GM12878 (cell line): ENCODE measurements at regions not wholly inside any gene's neighbourhood (a gene's known extent, or its start where the extent isn't known, plus 50 kb on each side); places are given as distances from the start of the nearest gene placed in this dataset.

Experiments used
- ATAC-seq: fragments of 200-7000 bp; cut with Tn5 transposase; 3 replicates; pipeline ENCODE4 v1.9.1; 2020; ENCODE audit warnings: mild to moderate bottlenecking, moderate library complexity
- BruUV-seq: library from RNA; stranded (reverse); fragments of 400-500 nt; replicated peaks from 2 replicates; lab custom pipeline; 2021; lab: Mats Ljungman, UMichigan
- CTCF ChIA-PET: fragments of 300-600 bp; sonication (Branson Sonifier 250); formaldehyde crosslinking; extraction: SDS; loops from one replicate; lab custom pipeline; 2021; ENCODE audit warnings: inconsistent platforms; lab: Yijun Ruan, JAX
- POLR2A ChIA-PET: fragments of 350-600 bp; formaldehyde crosslinking; extraction: SDS; loops from one replicate; lab custom pipeline; 2021; ENCODE audit warnings: inconsistent platforms; lab: Charles Lee
- RAD21 ChIA-PET: fragments of 300-600 bp; sonication (Branson Sonifier 250); formaldehyde crosslinking; loops from one replicate; lab custom pipeline; 2023; ENCODE audit warnings: antibody characterized with exemption; ENCODE audit not compliant: unreplicated experiment; lab: Charles Lee
- SMC1A ChIA-PET: fragments of 300-600 bp; sonication (Branson Sonifier 250); formaldehyde crosslinking; loops from one replicate; lab custom pipeline; 2023; ENCODE audit not compliant: unreplicated experiment, uncharacterized antibody; lab: Charles Lee
- DNase-seq: peaks from one replicate; pipeline ENCODE4 v3.0.0-alpha.2; 2011; ENCODE audit warnings: low read depth, low spot score
- FAIRE-seq: peaks from 3 replicates; lab custom pipeline; 2011; peaks lifted over from hg19 to GRCh38; lab: Jason Lieb, UNC
- H2AFZ ChIP-seq: 2 replicates; pipeline ENCODE4 v1.6.0; 2011; ENCODE audit warnings: low read depth, low read length, control low read depth; ENCODE audit not compliant: control insufficient read depth
- H3K27ac ChIP-seq: 2 replicates; pipeline ENCODE4 v1.5.1; 2011; ENCODE audit warnings: control low read depth; ENCODE audit not compliant: control insufficient read depth, insufficient read depth
- H3K27me3 ChIP-seq, 2 experiments: replicated peaks in 1 of 2; 2 replicates each; pipeline versions ENCODE4 v1.6.0 to v1.6.1; 2011; ENCODE audit warnings: low read length in 1 of 2; ENCODE audit not compliant: control insufficient read depth in 2 of 2, insufficient read depth in 2 of 2
- H3K36me3 ChIP-seq, 2 experiments: 2 replicates each; pipeline ENCODE4 v1.5.1; 2011; ENCODE audit warnings: low read length in 1 of 2; ENCODE audit not compliant: control insufficient read depth in 2 of 2, insufficient read depth in 2 of 2
- H3K4me1 ChIP-seq: 2 replicates; pipeline ENCODE4 v1.6.1; 2011; ENCODE audit warnings: mild to moderate bottlenecking, low read length, moderate library complexity, mixed read lengths; ENCODE audit not compliant: control insufficient read depth, insufficient read depth
- H3K4me2 ChIP-seq: 2 replicates; pipeline ENCODE4 v1.6.0; 2011; ENCODE audit warnings: control low read depth; ENCODE audit not compliant: control insufficient read depth, insufficient read depth
- H3K4me3 ChIP-seq: fragments of 200-600 bp; sonication (generic); 2 replicates; pipeline ENCODE4 v1.5.1; 2016
- H3K79me2 ChIP-seq: 2 replicates; pipeline ENCODE4 v1.6.0; 2011; ENCODE audit warnings: low read length; ENCODE audit not compliant: control insufficient read depth, insufficient read depth
- H3K9ac ChIP-seq: 2 replicates; pipeline ENCODE4 v1.8.0; 2011; ENCODE audit warnings: low read length, control low read depth, mixed read lengths; ENCODE audit not compliant: control insufficient read depth, insufficient read depth
- H3K9me3 ChIP-seq: replicated peaks from 3 replicates; pipeline ENCODE4 v1.5.1; 2011; ENCODE audit warnings: mild to moderate bottlenecking, low read length; ENCODE audit not compliant: control insufficient read depth, insufficient read depth
- H4K20me1 ChIP-seq: 2 replicates; pipeline ENCODE4 v1.6.0; 2011; ENCODE audit not compliant: control insufficient read depth, insufficient read depth
- BHLHE40 ChIP-seq, 2 experiments: fragments of 450-650 bp in 1 of 2; IDR thresholded peaks; 2 replicates each; pipeline ENCODE4 v1.6.1; 2011 to 2017; ENCODE audit warnings: low read depth in 2 of 2, borderline replicate concordance in 1 of 2, improper control_type of control experiment in 1 of 2, low read length in 1 of 2, mild to moderate bottlenecking in 1 of 2
- CBX3 ChIP-seq: fragments of 200-600 bp; sonication (generic); IDR thresholded peaks from 2 replicates; pipeline ENCODE4 v1.6.1; 2016; ENCODE audit warnings: low read depth, borderline replicate concordance
- CBX5 ChIP-seq: sonication (generic); IDR thresholded peaks from 2 replicates; pipeline ENCODE4 v1.6.1; 2016; ENCODE audit warnings: low read depth, moderate library complexity, mild to moderate bottlenecking, inconsistent platforms
- FOS ChIP-seq: IDR thresholded peaks from 3 replicates; pipeline ENCODE4 v1.6.1; 2011; ENCODE audit warnings: borderline replicate concordance; ENCODE audit not compliant: insufficient read length; ENCODE audit errors: extremely low read depth
- HDAC2 ChIP-seq: fragments of 200-600 bp; sonication (generic); IDR thresholded peaks from 2 replicates; pipeline ENCODE4 v1.6.1; 2017
- HDGF ChIP-seq: fragments of 450-650 bp; IDR thresholded peaks from 2 replicates; pipeline ENCODE4 v1.6.1; 2016; ENCODE audit warnings: antibody characterized with exemption
- HSF1 ChIP-seq: fragments of 150-350 bp; IDR thresholded peaks from 2 replicates; pipeline ENCODE4 v1.6.1; 2014; ENCODE audit warnings: mild to moderate bottlenecking, low read depth, low read length
- NR2C1 ChIP-seq: fragments of 450-650 bp; IDR thresholded peaks from 2 replicates; pipeline ENCODE4 v1.6.1; 2017; ENCODE audit warnings: antibody characterized with exemption, mild to moderate bottlenecking, moderate library complexity
- PAX5 ChIP-seq: IDR thresholded peaks from 2 replicates; pipeline ENCODE4 v1.6.1; 2011; ENCODE audit warnings: low read depth, low read length, borderline replicate concordance
- PAX8 ChIP-seq: fragments of 450-650 bp; IDR thresholded peaks from 2 replicates; pipeline ENCODE4 v1.6.1; 2017; ENCODE audit warnings: mild to moderate bottlenecking, moderate library complexity
- SMAD1 ChIP-seq: fragments of 450-650 bp; IDR thresholded peaks from 2 replicates; pipeline ENCODE4 v1.6.1; 2018; ENCODE audit warnings: mild to moderate bottlenecking, low read depth; ENCODE audit not compliant: partially characterized antibody
- WGBS: methylation state at CpG from one replicate; pipeline ENCODE4 v1.1.6; 2016; ENCODE audit warnings: low lambda C conversion rate; ENCODE audit not compliant: insufficient replicate concordance, insufficient coverage; ENCODE audit errors: missing lambda C conversion rate; 5-methylcytosine and 5-hydroxymethylcytosine counted together
- in situ Hi-C: fragments of 300-500 bp; cut with MboI; formaldehyde crosslinking; loops from 9 replicates; pipeline ENCODE4 v1.14.3; 2018; ENCODE audit warnings: mixed read lengths
- intact Hi-C: fragments of 100-400 bp; cut with micrococcal nuclease; formaldehyde crosslinking; loops from one replicate; pipeline ENCODE4 v1.14.2; 2022; ENCODE audit not compliant: unreplicated experiment
- TF ChIP-seq, protein P1 (sequence below): fragments of 450-650 bp; IDR thresholded peaks from 2 replicates; pipeline ENCODE4 v1.6.1; 2017; ENCODE audit warnings: borderline replicate concordance
- TF ChIP-seq, protein P2 (sequence below): fragments of 450-650 bp; IDR thresholded peaks from 2 replicates; pipeline ENCODE4 v1.6.1; 2018; ENCODE audit warnings: mild to moderate bottlenecking, low read depth, moderate library complexity; ENCODE audit not compliant: partially characterized antibody
- TF ChIP-seq, protein P3 (sequence below): IDR thresholded peaks from 2 replicates; pipeline ENCODE4 v1.6.1; 2012; ENCODE audit warnings: low read length, inconsistent platforms

DNA sequence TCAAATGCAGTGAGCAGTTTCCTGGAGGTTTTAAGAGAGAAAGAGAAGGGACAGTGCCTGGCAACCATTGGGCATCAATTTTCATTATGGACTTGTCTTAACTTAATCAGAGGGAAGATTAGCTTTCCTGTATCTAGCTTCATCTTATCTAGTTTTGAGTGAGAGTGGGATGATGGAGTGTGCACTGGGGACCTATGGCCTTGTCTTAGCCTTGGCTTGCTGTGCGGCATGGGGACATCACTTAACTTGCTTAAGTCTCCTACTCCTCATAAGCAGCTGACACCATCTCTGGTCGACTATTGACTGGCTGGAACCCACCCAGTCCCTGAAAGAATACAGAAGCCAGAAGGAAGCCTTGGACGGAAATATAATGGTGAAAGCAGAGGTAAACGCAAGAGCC lies 344.0 kb downstream of the SOX11 start:
- H3K27me3 ChIP-seq, result no peaks in the 10 kb centered on the region
- no peak overlapping the region for H3K27ac ChIP-seq
- no peaks in the 10 kb centered on the region for H3K9me3 ChIP-seq
- BruUV-seq, result no TSS peak
- no peak overlapping the region for H3K4me3 ChIP-seq
- no peak overlapping the region for H3K9ac ChIP-seq
- RAD21 ChIA-PET, result no interaction called here
- DNase-seq (no peak), FAIRE-seq (no peak), ATAC-seq (no peak)
- intact Hi-C loops (no loop called here), in situ Hi-C loops (no loop called here)
- 27% methylated on average over 4 of the region's 4 CpGs for WGBS
- CTCF ChIA-PET, result no interaction called here
- H3K79me2 ChIP-seq, result no peaks in the 10 kb centered on the region
- TF ChIP-seq, protein P1, sequence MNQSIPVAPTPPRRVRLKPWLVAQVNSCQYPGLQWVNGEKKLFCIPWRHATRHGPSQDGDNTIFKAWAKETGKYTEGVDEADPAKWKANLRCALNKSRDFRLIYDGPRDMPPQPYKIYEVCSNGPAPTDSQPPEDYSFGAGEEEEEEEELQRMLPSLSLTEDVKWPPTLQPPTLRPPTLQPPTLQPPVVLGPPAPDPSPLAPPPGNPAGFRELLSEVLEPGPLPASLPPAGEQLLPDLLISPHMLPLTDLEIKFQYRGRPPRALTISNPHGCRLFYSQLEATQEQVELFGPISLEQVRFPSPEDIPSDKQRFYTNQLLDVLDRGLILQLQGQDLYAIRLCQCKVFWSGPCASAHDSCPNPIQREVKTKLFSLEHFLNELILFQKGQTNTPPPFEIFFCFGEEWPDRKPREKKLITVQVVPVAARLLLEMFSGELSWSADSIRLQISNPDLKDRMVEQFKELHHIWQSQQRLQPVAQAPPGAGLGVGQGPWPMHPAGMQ, result no peak
- TF ChIP-seq HDAC2, result no peak
- TF ChIP-seq, protein P2, sequence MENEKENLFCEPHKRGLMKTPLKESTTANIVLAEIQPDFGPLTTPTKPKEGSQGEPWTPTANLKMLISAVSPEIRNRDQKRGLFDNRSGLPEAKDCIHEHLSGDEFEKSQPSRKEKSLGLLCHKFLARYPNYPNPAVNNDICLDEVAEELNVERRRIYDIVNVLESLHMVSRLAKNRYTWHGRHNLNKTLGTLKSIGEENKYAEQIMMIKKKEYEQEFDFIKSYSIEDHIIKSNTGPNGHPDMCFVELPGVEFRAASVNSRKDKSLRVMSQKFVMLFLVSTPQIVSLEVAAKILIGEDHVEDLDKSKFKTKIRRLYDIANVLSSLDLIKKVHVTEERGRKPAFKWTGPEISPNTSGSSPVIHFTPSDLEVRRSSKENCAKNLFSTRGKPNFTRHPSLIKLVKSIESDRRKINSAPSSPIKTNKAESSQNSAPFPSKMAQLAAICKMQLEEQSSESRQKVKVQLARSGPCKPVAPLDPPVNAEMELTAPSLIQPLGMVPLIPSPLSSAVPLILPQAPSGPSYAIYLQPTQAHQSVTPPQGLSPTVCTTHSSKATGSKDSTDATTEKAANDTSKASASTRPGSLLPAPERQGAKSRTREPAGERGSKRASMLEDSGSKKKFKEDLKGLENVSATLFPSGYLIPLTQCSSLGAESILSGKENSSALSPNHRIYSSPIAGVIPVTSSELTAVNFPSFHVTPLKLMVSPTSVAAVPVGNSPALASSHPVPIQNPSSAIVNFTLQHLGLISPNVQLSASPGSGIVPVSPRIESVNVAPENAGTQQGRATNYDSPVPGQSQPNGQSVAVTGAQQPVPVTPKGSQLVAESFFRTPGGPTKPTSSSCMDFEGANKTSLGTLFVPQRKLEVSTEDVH, result no peak
- TF ChIP-seq FOS, result no peak
- no peak for TF ChIP-seq HSF1
- TF ChIP-seq NR2C1, result no peak
- no peak for TF ChIP-seq PAX5
- TF ChIP-seq CBX3, result no peak
- TF ChIP-seq CBX5, result no peak
- TF ChIP-seq BHLHE40 (IDR thresholded peaks at IDR 0.05; ENCODE audit: borderline replicate concordance in 1 of 2, low read depth in 2 of 2, low read length in 1 of 2), result no peak
- no peak for TF ChIP-seq HDGF
- no peak for TF ChIP-seq PAX8
- no peak for TF ChIP-seq SMAD1
- TF ChIP-seq, protein P3, sequence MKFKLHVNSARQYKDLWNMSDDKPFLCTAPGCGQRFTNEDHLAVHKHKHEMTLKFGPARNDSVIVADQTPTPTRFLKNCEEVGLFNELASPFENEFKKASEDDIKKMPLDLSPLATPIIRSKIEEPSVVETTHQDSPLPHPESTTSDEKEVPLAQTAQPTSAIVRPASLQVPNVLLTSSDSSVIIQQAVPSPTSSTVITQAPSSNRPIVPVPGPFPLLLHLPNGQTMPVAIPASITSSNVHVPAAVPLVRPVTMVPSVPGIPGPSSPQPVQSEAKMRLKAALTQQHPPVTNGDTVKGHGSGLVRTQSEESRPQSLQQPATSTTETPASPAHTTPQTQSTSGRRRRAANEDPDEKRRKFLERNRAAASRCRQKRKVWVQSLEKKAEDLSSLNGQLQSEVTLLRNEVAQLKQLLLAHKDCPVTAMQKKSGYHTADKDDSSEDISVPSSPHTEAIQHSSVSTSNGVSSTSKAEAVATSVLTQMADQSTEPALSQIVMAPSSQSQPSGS, result no peak
- H4K20me1 ChIP-seq, result no peaks in the 10 kb centered on the region
- H3K36me3 ChIP-seq, result no peaks in the 10 kb centered on the region
- H3K4me2 ChIP-seq, result no peak overlapping the region
- SMC1A ChIA-PET, result no interaction called here
- H3K4me1 ChIP-seq, result no peaks in the 10 kb centered on the region
- H2AFZ ChIP-seq, result no peak overlapping the region
- POLR2A ChIA-PET, result no interaction called here
